ENCODE measurements at regions not wholly inside any gene's neighbourhood (a gene's known extent, or its start where the extent isn't known, plus 50 kb on each side); places are given as distances from the start of the nearest gene placed in this dataset.

- TF ChIP-seq CTCF (conservative IDR thresholded peaks at IDR 0.05; ENCODE audit: low read length): no peak
- H3K4me3 ChIP-seq (ENCODE audit: low read length): no peak overlapping the region
- DNase-seq (ENCODE audit: low read depth): no peak
Measured at GRCh38 chr3:99467420-99467819, 171.0 kb upstream of the COL8A1 start.

DNA sequence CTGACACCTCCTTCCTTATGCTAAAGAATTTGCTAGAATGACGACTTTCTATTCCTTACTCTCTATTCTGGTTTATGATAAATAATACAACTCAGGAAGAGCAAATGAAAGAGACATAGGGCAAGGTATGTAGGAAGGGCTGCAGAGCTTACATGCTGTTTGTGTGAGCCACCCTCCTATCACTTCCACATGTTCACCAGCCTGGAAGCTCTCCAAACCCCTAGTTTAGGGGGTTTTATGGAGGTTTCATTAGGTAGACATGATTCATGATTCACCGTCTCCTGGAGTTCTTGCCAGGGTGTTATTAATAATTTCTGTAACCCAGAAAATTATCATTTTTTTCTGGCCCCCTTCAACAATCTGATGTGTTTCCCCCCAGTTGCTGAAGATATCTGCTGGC, 172.1 kb upstream of the COL8A1 start:
- H3K4me3 ChIP-seq (ENCODE audit: low read length): no peak overlapping the region
- no peak for DNase-seq (ENCODE audit: low read depth)
- TF ChIP-seq CTCF (conservative IDR thresholded peaks at IDR 0.05; ENCODE audit: low read length): no peak

- no peak for TF ChIP-seq CTCF (conservative IDR thresholded peaks at IDR 0.05; ENCODE audit: low read length)
- no peak overlapping the region for H3K4me3 ChIP-seq (ENCODE audit: low read length)
- DNase-seq (ENCODE audit: low read depth): no peak
Measured at GRCh38 chr3:99458013-99458412, 180.4 kb upstream of the COL8A1 start.

DNA sequence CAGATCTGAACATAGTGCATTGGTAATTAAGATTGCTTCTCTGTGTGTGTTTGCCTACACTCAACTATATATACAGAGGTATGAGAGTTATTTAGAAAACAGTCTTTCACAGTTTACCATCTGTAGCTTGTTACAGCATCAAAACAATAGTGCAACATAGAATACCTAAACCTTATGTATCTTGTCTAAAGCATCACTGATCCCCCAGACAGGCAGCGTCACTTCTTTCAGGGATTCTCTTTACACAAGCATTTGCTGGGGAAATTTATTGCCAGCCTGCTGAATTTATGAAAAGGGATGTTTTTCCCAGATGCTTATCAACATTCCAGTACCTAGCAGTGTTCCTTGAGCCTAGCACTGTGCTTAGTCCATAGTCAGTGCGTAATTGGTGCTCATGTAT, 195.8 kb upstream of the COL8A1 start:
- H3K4me3 ChIP-seq (ENCODE audit: low read length): no peak overlapping the region
- TF ChIP-seq CTCF (conservative IDR thresholded peaks at IDR 0.05; ENCODE audit: low read length): no peak
- DNase-seq (ENCODE audit: low read depth): no peak

GRCh38 chr3:99439892-99440291, 198.5 kb upstream of the COL8A1 start:
- peak; percentile 54 for DNase-seq (ENCODE audit: low read depth)
- TF ChIP-seq CTCF (conservative IDR thresholded peaks at IDR 0.05; ENCODE audit: low read length): no peak
- H3K4me3 ChIP-seq (ENCODE audit: low read length): no peak overlapping the region

- no peak overlapping the region for H3K4me3 ChIP-seq (ENCODE audit: low read length)
- no peak for TF ChIP-seq CTCF (conservative IDR thresholded peaks at IDR 0.05; ENCODE audit: low read length)
- no peak for DNase-seq (ENCODE audit: low read depth)
Measured at GRCh38 chr3:99434190-99434589, 204.2 kb upstream of the COL8A1 start.

GRCh38 chr3:99430348-99431134, 207.9 kb upstream of the COL8A1 start:
- no peak for TF ChIP-seq CTCF (conservative IDR thresholded peaks at IDR 0.05; ENCODE audit: low read length)
- H3K4me3 ChIP-seq (ENCODE audit: low read length): no peak overlapping the region
- no peak for DNase-seq (ENCODE audit: low read depth)

Data from AG10803 (cell line).